HCT116 (cell line): ENCODE measurements at regions not wholly inside any gene's neighbourhood (a gene's known extent, or its start where the extent isn't known, plus 50 kb on each side); places are given as distances from the start of the nearest gene placed in this dataset.

Experiments
- ATAC-seq: fragments of 200-7000 bp; cut with Tn5 transposase; 2 replicates; pipeline ENCODE4 v1.9.1; 2020; ENCODE audit warnings: mild to moderate bottlenecking, moderate library complexity
- BruUV-seq: library from RNA; stranded (reverse); fragments of 400-500 nt; replicated peaks from 2 replicates; lab custom pipeline; 2021; lab: Mats Ljungman, UMichigan
- CTCF ChIA-PET: fragments of 300-600 bp; sonication (Branson Sonifier 250); formaldehyde crosslinking; loops from one replicate; lab custom pipeline; 2021; ENCODE audit warnings: antibody characterized with exemption; lab: Charles Lee
- POLR2A ChIA-PET: fragments of 300-600, 350-600 bp; sonication (Branson Sonifier 250); formaldehyde crosslinking; loops from one replicate; lab custom pipeline; 2021; ENCODE audit warnings: antibody characterized with exemption; lab: Charles Lee
- RAD21 ChIA-PET, 2 experiments: fragments of 300-600 bp; sonication (Branson Sonifier 250); formaldehyde crosslinking; loops; one replicate each; lab custom pipeline; 2023; ENCODE audit warnings: low total read pairs in 2 of 2; ENCODE audit not compliant: uncharacterized antibody in 2 of 2, unreplicated experiment in 2 of 2, low non-redundant PET in 1 of 2; lab: Charles Lee
- DNase-seq: peaks from one replicate; pipeline ENCODE4 v3.0.0-alpha.2; 2010; ENCODE audit warnings: low read depth, low spot score
- H2AFZ ChIP-seq: fragments of 200-600 bp; shearing (Covaris generic), sonication (generic); 2 replicates; pipeline ENCODE4 v1.6.1; 2017; ENCODE audit warnings: low read depth, mixed run types, mixed read lengths, antibody characterized with exemption, low read length; ENCODE audit not compliant: poor library complexity, severe bottlenecking
- H3K27ac ChIP-seq: 2 replicates; pipeline ENCODE4 v1.5.1; 2012; ENCODE audit warnings: low read depth, low read length
- H3K27me3 ChIP-seq: fragments of 200-600 bp; sonication (generic); 2 replicates; pipeline ENCODE4 v1.6.1; 2016; ENCODE audit warnings: mixed run types, low read length, mixed read lengths; ENCODE audit not compliant: insufficient read depth
- H3K36me3 ChIP-seq, 2 experiments: fragments of 200-500 bp in 1 of 2; fragments of 200-600 bp in 1 of 2; sonication (Bioruptor generic) in 1 of 2; sonication (generic) in 1 of 2; 2 replicates each; pipeline versions ENCODE4 v1.5.1 to v1.6.1; 2014 to 2016; ENCODE audit warnings: low read length in 2 of 2, inconsistent platforms in 1 of 2, mixed read lengths in 1 of 2, mixed run types in 1 of 2; ENCODE audit not compliant: insufficient read depth in 2 of 2, control insufficient read depth in 1 of 2
- H3K4me1 ChIP-seq, 2 experiments: fragments of 200-600 bp in 1 of 2; sonication (generic) in 1 of 2; 2 replicates each; pipeline versions ENCODE4 v1.5.1 to v1.6.1; 2012 to 2017; ENCODE audit warnings: low read length in 2 of 2, inconsistent platforms in 1 of 2, mild to moderate bottlenecking in 1 of 2, mixed read lengths in 1 of 2, mixed run types in 1 of 2, moderate library complexity in 1 of 2; ENCODE audit not compliant: insufficient read depth in 2 of 2, control insufficient read depth in 1 of 2
- H3K4me2 ChIP-seq: fragments of 200-600 bp; sonication (generic); 2 replicates; pipeline ENCODE4 v1.6.1; 2017; ENCODE audit warnings: mixed run types, low read length, mixed read lengths
- H3K4me3 ChIP-seq, 2 experiments: fragments of 200-600 bp in 1 of 2; sonication (generic) in 1 of 2; replicated peaks in 1 of 2; 2 replicates each; pipeline ENCODE4 v1.5.1; 2011 to 2016; ENCODE audit warnings: low read length in 2 of 2, control low read depth in 1 of 2, low read depth in 1 of 2, mild to moderate bottlenecking in 1 of 2, mixed read lengths in 1 of 2, mixed run types in 1 of 2
- H3K79me2 ChIP-seq: fragments of 200-600 bp; sonication (generic); 2 replicates; pipeline ENCODE4 v1.6.1; 2017; ENCODE audit warnings: mild to moderate bottlenecking, mixed run types, low read length, moderate library complexity, mixed read lengths; ENCODE audit not compliant: insufficient read depth
- H3K9ac ChIP-seq: fragments of 200-600 bp; sonication (generic); 2 replicates; pipeline ENCODE4 v1.6.1; 2016; ENCODE audit warnings: low read length, mixed read lengths
- H3K9me2 ChIP-seq: fragments of 200-600 bp; sonication (generic), shearing (Covaris generic); 2 replicates; pipeline ENCODE4 v1.6.1; 2017; ENCODE audit warnings: mixed run types, mild to moderate bottlenecking, moderate library complexity; ENCODE audit not compliant: insufficient read depth
- H3K9me3 ChIP-seq, 2 experiments: fragments of 200-500 bp in 1 of 2; fragments of 200-600 bp in 1 of 2; sonication (Bioruptor generic) in 1 of 2; sonication (generic) in 1 of 2; 2 replicates each; pipeline ENCODE4 v1.6.1; 2014 to 2017; ENCODE audit warnings: low read length in 2 of 2, mixed read lengths in 2 of 2, inconsistent platforms in 1 of 2, low read depth in 1 of 2, mild to moderate bottlenecking in 1 of 2, mixed run types in 1 of 2, moderate library complexity in 1 of 2; ENCODE audit not compliant: control insufficient read depth in 1 of 2, insufficient read depth in 1 of 2
- H4K20me1 ChIP-seq: fragments of 200-600 bp; sonication (generic), shearing (Covaris generic); 2 replicates; pipeline ENCODE4 v1.6.1; 2017; ENCODE audit warnings: mixed run types, mild to moderate bottlenecking, moderate library complexity; ENCODE audit not compliant: insufficient read depth
- CBX3 ChIP-seq: IDR thresholded peaks from 2 replicates; pipeline ENCODE4 v1.6.1; 2012; ENCODE audit warnings: low read depth
- EGR1 ChIP-seq: IDR thresholded peaks from 2 replicates; pipeline ENCODE4 v1.6.1; 2012; ENCODE audit warnings: low read depth
- FOSL1 ChIP-seq: IDR thresholded peaks from 2 replicates; pipeline ENCODE4 v1.6.1; 2012; ENCODE audit warnings: low read depth
- JUND ChIP-seq: IDR thresholded peaks from 2 replicates; pipeline ENCODE4 v1.6.1; 2012
- POLR2A ChIP-seq: IDR thresholded peaks from 2 replicates; pipeline ENCODE4 v1.7.0; 2011; ENCODE audit warnings: borderline replicate concordance; ENCODE audit not compliant: insufficient read depth, insufficient read length; ENCODE audit errors: extremely low read depth
- RAD21 ChIP-seq: IDR thresholded peaks from 2 replicates; pipeline ENCODE4 v1.6.1; 2012; ENCODE audit warnings: low read depth, mild to moderate bottlenecking
- SIN3A ChIP-seq: IDR thresholded peaks from 2 replicates; pipeline ENCODE4 v1.6.1; 2012; ENCODE audit warnings: low read depth
- SRF ChIP-seq: IDR thresholded peaks from 2 replicates; pipeline ENCODE4 v1.6.1; 2012; ENCODE audit warnings: low read depth
- YY1 ChIP-seq: IDR thresholded peaks from 2 replicates; pipeline ENCODE4 v1.6.1; 2011; ENCODE audit warnings: low read length, low read depth, moderate library complexity, mild to moderate bottlenecking; ENCODE audit not compliant: insufficient replicate concordance; ENCODE audit errors: extremely low read depth
- ZBTB33 ChIP-seq: IDR thresholded peaks from 2 replicates; pipeline ENCODE4 v1.6.1; 2011; ENCODE audit warnings: mild to moderate bottlenecking, low read length, moderate library complexity; ENCODE audit not compliant: insufficient replicate concordance; ENCODE audit errors: extremely low read depth
- ZNF274 ChIP-seq: fragments of 200-500 bp; sonication (Bioruptor generic); IDR thresholded peaks from 2 replicates; pipeline ENCODE4 v1.6.1; 2014; ENCODE audit warnings: mild to moderate bottlenecking, low read depth, low read length, inconsistent platforms
- intact Hi-C: fragments of 100-400 bp; cut with micrococcal nuclease; formaldehyde crosslinking; loops from 2 replicates; pipeline ENCODE4 v1.10.0; 2022

DNA sequence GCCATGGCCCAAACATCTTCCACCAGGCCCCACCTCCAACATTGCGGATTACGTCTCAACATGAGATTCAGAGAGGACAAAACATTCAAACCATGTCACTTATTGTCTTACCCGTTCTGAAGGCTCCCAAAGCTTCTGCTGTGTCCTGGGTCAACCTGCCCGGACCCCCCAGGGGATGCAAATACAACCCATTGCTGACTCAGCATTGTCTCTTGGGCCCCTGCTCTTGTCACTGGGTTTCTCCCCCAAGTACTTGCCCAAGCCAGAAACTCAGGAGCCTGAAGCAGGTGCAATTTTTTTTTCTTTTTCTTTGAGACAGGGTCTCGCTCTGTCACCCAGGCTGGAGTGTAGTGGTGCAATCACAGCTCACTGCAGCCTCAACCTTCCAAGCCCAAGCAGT is 144.5 kb downstream of the KCTD15 start:
- no peaks in the 10 kb centered on the region for H3K9me3 ChIP-seq
- TF ChIP-seq CBX3, result no peak
- TF ChIP-seq ZNF274, result no peak
- no peak for TF ChIP-seq EGR1
- TF ChIP-seq SIN3A, result no peak
- TF ChIP-seq YY1, result no peak
- no peak for TF ChIP-seq RAD21
- TF ChIP-seq ZBTB33, result no peak
- no peak for TF ChIP-seq FOSL1
- TF ChIP-seq SRF, result no peak
- TF ChIP-seq POLR2A, result no peak
- no peak for TF ChIP-seq JUND
- H3K27ac ChIP-seq, result no peak overlapping the region
- ChIA-PET CTCF (no interaction called here), RAD21 (no interaction called here), POLR2A (no interaction called here)
- BruUV-seq, result no TSS peak
- no peak overlapping the region for H3K9ac ChIP-seq
- no peak for ATAC-seq
- DNase-seq, result no peak
- H4K20me1 ChIP-seq, result no peaks in the 10 kb centered on the region
- intact Hi-C loops, result no loop called here
- no peak overlapping the region for H3K4me3 ChIP-seq
- no peaks in the 10 kb centered on the region for H3K36me3 ChIP-seq
- H2AFZ ChIP-seq, result no peak overlapping the region
- H3K4me2 ChIP-seq, result no peak overlapping the region
- no peaks in the 10 kb centered on the region for H3K9me2 ChIP-seq
- no peaks in the 10 kb centered on the region for H3K79me2 ChIP-seq
- no peaks in the 10 kb centered on the region for H3K27me3 ChIP-seq
- no peaks in the 10 kb centered on the region for H3K4me1 ChIP-seq
